ENCODE measurements at regions not wholly inside any gene's neighbourhood (a gene's known extent, or its start where the extent isn't known, plus 50 kb on each side); places are given as distances from the start of the nearest gene placed in this dataset.
A peak's percentile ranks its signal among the peaks of the same experiment; 100 is the strongest.

GRCh38 chr6:43990627-43991619 lies 136.3 kb downstream of the MRPL14 start:
- ATAC-seq (peak; percentile 83), DNase-seq (ENCODE audit: low spot score) (peak; percentile 93), FAIRE-seq (peak; percentile 99)
- BruUV-seq (replicated peaks), result no TSS peak
- ChIA-PET POLR2A (interaction anchor here (0.8 to 2.3 kb wide), 12 partner anchors 9 to 361 kb away, joined by 3 to 9 read pairs (median 3); partner anchors contain the start of gene VEGFA), CTCF (ENCODE audit: low intra/inter-chr PET ratio, low total read pairs) (no interaction called here)
- peak overlapping the region; percentile 57 for H3K9ac ChIP-seq (ENCODE audit: insufficient read depth, low read depth, low read length)
- WGBS (ENCODE audit: low lambda C conversion rate), result 4% methylated on average over 14 of the region's 18 CpGs
- H3K4me3 ChIP-seq (replicated peaks in 1 of 3; ENCODE audit: insufficient read depth in 1 of 3, low read depth in 2 of 3, low read length in 3 of 3), result peak overlapping the region; percentile 43 to 76 (median 55)
- H2AFZ ChIP-seq (ENCODE audit: low read length), result no peak overlapping the region
- peaks cover 16 to 29% of the 10 kb centered on the region in 2 experiments; a peak in 4 of 5 replicates for H3K27me3 ChIP-seq (ENCODE audit: control insufficient read depth in 1 of 2, insufficient read depth in 2 of 2, low read length in 2 of 2)
- H3K79me2 ChIP-seq (ENCODE audit: insufficient read depth, low read length), result no peaks in the 10 kb centered on the region
- H4K20me1 ChIP-seq (ENCODE audit: insufficient read depth, low read length), result no peaks in the 10 kb centered on the region
- peak overlapping the region; percentile 95 for H3K4me2 ChIP-seq (ENCODE audit: low read depth, low read length)
- in situ Hi-C loops (cut with HindIII; ENCODE audit: extremely low pct_ligation_motif_present, low pct_unique_long_range_greater_than_20kb) (no loop called here), intact Hi-C loops (cut with micrococcal nuclease; ENCODE audit: unreplicated experiment) (loop anchor here (5.0 kb wide), 1 partner anchor 51 kb away; no protein-coding TSS in a partner anchor)
- H3K4me1 ChIP-seq (ENCODE audit: insufficient read depth, low read length), result peaks cover 91% of the 10 kb centered on the region
- no peaks in the 10 kb centered on the region for H3K36me3 ChIP-seq (replicated peaks in 1 of 2; ENCODE audit: control insufficient read depth in 1 of 2, insufficient read depth in 2 of 2, low read length in 2 of 2)
- no peaks in the 10 kb centered on the region for H3K9me3 ChIP-seq (ENCODE audit: low read length)
- H3K27ac ChIP-seq (ENCODE audit: extremely low read length, insufficient read depth, low read length), result peak overlapping the region; percentile 62
- TF ChIP-seq ZNF761 (CRISPR knock-in tag; conservative IDR thresholded peaks at IDR 0.05), result peak; percentile 94
- TF ChIP-seq TP53 (CRISPR knock-in tag; conservative IDR thresholded peaks at IDR 0.05), result peak; percentile 85; the same call in 1 of the 2 replicates
- TF ChIP-seq CTCF (CRISPR knock-in tag; IDR thresholded peaks at IDR 0.05), result peak; percentile 27; the same call in 1 of the 2 replicates
- TF ChIP-seq YEATS4 (CRISPR knock-in tag; IDR thresholded peaks at IDR 0.05; ENCODE audit: borderline replicate concordance), result peak; percentile 85
- TF ChIP-seq, protein P1, sequence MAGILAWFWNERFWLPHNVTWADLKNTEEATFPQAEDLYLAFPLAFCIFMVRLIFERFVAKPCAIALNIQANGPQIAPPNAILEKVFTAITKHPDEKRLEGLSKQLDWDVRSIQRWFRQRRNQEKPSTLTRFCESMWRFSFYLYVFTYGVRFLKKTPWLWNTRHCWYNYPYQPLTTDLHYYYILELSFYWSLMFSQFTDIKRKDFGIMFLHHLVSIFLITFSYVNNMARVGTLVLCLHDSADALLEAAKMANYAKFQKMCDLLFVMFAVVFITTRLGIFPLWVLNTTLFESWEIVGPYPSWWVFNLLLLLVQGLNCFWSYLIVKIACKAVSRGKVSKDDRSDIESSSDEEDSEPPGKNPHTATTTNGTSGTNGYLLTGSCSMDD (CRISPR knock-in tag; IDR thresholded peaks at IDR 0.05), result no peak
- TF ChIP-seq SP5 (CRISPR knock-in tag; IDR thresholded peaks at IDR 0.05; ENCODE audit: borderline replicate concordance, low read depth), result no peak; the same call in 1 of the 2 replicates
- no peak for TF ChIP-seq ZNF10 (CRISPR knock-in tag; IDR thresholded peaks at IDR 0.05; ENCODE audit: borderline replicate concordance, low read depth)
- TF ChIP-seq, protein P2, sequence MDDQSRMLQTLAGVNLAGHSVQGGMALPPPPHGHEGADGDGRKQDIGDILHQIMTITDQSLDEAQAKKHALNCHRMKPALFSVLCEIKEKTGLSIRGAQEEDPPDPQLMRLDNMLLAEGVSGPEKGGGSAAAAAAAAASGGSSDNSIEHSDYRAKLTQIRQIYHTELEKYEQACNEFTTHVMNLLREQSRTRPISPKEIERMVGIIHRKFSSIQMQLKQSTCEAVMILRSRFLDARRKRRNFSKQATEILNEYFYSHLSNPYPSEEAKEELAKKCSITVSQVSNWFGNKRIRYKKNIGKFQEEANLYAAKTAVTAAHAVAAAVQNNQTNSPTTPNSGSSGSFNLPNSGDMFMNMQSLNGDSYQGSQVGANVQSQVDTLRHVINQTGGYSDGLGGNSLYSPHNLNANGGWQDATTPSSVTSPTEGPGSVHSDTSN (CRISPR knock-in tag; IDR thresholded peaks at IDR 0.05; ENCODE audit: borderline replicate concordance), result no peak
- TF ChIP-seq ZNF609 (CRISPR knock-in tag; IDR thresholded peaks at IDR 0.05; ENCODE audit: borderline replicate concordance), result peak; percentile 98
